Suprapubic skin (tissue), 4 donors: ENCODE measurements at regions not wholly inside any gene's neighbourhood (a gene's known extent, or its start where the extent isn't known, plus 50 kb on each side); places are given as distances from the start of the nearest gene placed in this dataset.

Source experiments
- DNase-seq, 2 donors: peaks; one replicate each; pipeline ENCODE4 v3.0.0-alpha.2; 2019; ENCODE audit warnings: low spot score in 2 of 2
- H3K27ac ChIP-seq: fragments of 200-600 bp; sonication (generic); one replicate; pipeline ENCODE4 v1.5.1; 2019
- H3K27me3 ChIP-seq: fragments of 200-600 bp; sonication (generic); one replicate; pipeline ENCODE4 v1.5.1; 2019
- H3K36me3 ChIP-seq: fragments of 200-600 bp; sonication (generic); one replicate; pipeline ENCODE4 v1.5.1; 2019
- H3K4me1 ChIP-seq: fragments of 200-600 bp; sonication (generic); one replicate; pipeline ENCODE4 v1.5.1; 2019
- H3K4me3 ChIP-seq: fragments of 200-600 bp; sonication (generic); one replicate; pipeline ENCODE4 v1.5.1; 2019; ENCODE audit warnings: mild to moderate bottlenecking
- H3K9me3 ChIP-seq: fragments of 200-600 bp; sonication (generic); one replicate; pipeline ENCODE4 v1.5.1; 2019
- EP300 ChIP-seq: sonication (generic); formaldehyde crosslinking; IDR thresholded peaks from one replicate; pipeline ENCODE4 v1.6.1; 2017; ENCODE audit warnings: antibody characterized with exemption
- POLR2A ChIP-seq, 2 donors: fragments of 450-650 bp; IDR thresholded peaks; one replicate each; pipeline ENCODE4 v1.6.1; 2017; ENCODE audit warnings: antibody characterized with exemption in 2 of 2, mild to moderate bottlenecking in 2 of 2, moderate library complexity in 2 of 2
- POLR2AphosphoS5 ChIP-seq, 3 donors: sonication (generic); formaldehyde crosslinking; IDR thresholded peaks; one replicate each; pipeline ENCODE4 v1.6.1; 2017; ENCODE audit warnings: antibody characterized with exemption in 3 of 3
- WGBS: methylation state at CpG from one replicate; pipeline ENCODE4 v1.1.5; 2018; 5-methylcytosine and 5-hydroxymethylcytosine counted together
- TF ChIP-seq, protein P1 (sequence below), 2 donors: fragments of 200-600 bp in 1 of 2; fragments of 450-650 bp in 1 of 2; sonication (generic) in 1 of 2; IDR thresholded peaks; one replicate each; pipeline ENCODE4 v1.5.1; 2016 to 2019; ENCODE audit warnings: antibody characterized with exemption in 2 of 2, mild to moderate bottlenecking in 1 of 2, moderate library complexity in 1 of 2

- H3K4me1 ChIP-seq = no peaks in the 10 kb centered on the region
- H3K9me3 ChIP-seq = no peaks in the 10 kb centered on the region
- DNase-seq = no peak
- WGBS = 71% methylated on average over 2 of the region's 2 CpGs
- no peak overlapping the region for H3K27ac ChIP-seq
- H3K36me3 ChIP-seq = no peaks in the 10 kb centered on the region
- no peak overlapping the region for H3K4me3 ChIP-seq
- TF ChIP-seq, protein P1, sequence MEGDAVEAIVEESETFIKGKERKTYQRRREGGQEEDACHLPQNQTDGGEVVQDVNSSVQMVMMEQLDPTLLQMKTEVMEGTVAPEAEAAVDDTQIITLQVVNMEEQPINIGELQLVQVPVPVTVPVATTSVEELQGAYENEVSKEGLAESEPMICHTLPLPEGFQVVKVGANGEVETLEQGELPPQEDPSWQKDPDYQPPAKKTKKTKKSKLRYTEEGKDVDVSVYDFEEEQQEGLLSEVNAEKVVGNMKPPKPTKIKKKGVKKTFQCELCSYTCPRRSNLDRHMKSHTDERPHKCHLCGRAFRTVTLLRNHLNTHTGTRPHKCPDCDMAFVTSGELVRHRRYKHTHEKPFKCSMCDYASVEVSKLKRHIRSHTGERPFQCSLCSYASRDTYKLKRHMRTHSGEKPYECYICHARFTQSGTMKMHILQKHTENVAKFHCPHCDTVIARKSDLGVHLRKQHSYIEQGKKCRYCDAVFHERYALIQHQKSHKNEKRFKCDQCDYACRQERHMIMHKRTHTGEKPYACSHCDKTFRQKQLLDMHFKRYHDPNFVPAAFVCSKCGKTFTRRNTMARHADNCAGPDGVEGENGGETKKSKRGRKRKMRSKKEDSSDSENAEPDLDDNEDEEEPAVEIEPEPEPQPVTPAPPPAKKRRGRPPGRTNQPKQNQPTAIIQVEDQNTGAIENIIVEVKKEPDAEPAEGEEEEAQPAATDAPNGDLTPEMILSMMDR (IDR thresholded peaks at IDR 0.05) = no peak
- no peak for TF ChIP-seq POLR2A (IDR thresholded peaks at IDR 0.05)
- no peak for TF ChIP-seq EP300
- TF ChIP-seq POLR2AphosphoS5 (IDR thresholded peaks at IDR 0.05) = no peak
- H3K27me3 ChIP-seq = no peaks in the 10 kb centered on the region
These were observed 328.3 kb upstream of the AGTR1 start for GRCh38 chr3:148369381-148369780.

- no peaks in the 10 kb centered on the region for H3K27me3 ChIP-seq
- H3K4me3 ChIP-seq = no peak overlapping the region
- no peaks in the 10 kb centered on the region for H3K4me1 ChIP-seq
- TF ChIP-seq, protein P1 (IDR thresholded peaks at IDR 0.05) = no peak
- TF ChIP-seq POLR2A (IDR thresholded peaks at IDR 0.05) = no peak
- no peak for TF ChIP-seq POLR2AphosphoS5 (IDR thresholded peaks at IDR 0.05)
- no peak for TF ChIP-seq EP300
- DNase-seq = no peak
- H3K27ac ChIP-seq = no peak overlapping the region
- no peaks in the 10 kb centered on the region for H3K9me3 ChIP-seq
- 53% methylated on average over 2 of the region's 2 CpGs for WGBS
- no peaks in the 10 kb centered on the region for H3K36me3 ChIP-seq
These were observed 325.4 kb upstream of the AGTR1 start for GRCh38 chr3:148372206-148372875.

DNA sequence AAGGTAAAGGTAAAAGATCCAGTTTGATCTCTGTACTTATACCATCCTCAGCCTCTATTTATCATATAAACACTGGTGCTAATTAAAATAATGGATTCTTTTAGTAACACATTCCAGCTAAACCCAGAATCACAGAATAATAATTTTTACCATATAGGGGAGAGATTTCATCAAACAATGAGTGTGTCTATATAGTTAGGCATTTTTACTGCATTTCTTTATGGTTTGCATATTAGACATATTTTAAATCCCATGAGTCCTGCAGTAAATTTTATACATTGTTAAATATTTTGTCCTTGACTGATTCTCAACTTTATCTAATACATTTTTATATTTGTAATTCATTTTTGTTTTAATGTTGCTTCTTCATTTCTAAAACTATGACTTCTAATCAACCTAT is 323.7 kb upstream of the AGTR1 start:
- H3K36me3 ChIP-seq = no peaks in the 10 kb centered on the region
- no peaks in the 10 kb centered on the region for H3K27me3 ChIP-seq
- TF ChIP-seq EP300 = no peak
- TF ChIP-seq, protein P1 (IDR thresholded peaks at IDR 0.05) = no peak
- no peak for TF ChIP-seq POLR2AphosphoS5 (IDR thresholded peaks at IDR 0.05)
- TF ChIP-seq POLR2A (IDR thresholded peaks at IDR 0.05) = no peak
- H3K4me3 ChIP-seq = no peak overlapping the region
- H3K9me3 ChIP-seq = no peaks in the 10 kb centered on the region
- DNase-seq = no peak
- no peaks in the 10 kb centered on the region for H3K4me1 ChIP-seq
- H3K27ac ChIP-seq = no peak overlapping the region

DNA sequence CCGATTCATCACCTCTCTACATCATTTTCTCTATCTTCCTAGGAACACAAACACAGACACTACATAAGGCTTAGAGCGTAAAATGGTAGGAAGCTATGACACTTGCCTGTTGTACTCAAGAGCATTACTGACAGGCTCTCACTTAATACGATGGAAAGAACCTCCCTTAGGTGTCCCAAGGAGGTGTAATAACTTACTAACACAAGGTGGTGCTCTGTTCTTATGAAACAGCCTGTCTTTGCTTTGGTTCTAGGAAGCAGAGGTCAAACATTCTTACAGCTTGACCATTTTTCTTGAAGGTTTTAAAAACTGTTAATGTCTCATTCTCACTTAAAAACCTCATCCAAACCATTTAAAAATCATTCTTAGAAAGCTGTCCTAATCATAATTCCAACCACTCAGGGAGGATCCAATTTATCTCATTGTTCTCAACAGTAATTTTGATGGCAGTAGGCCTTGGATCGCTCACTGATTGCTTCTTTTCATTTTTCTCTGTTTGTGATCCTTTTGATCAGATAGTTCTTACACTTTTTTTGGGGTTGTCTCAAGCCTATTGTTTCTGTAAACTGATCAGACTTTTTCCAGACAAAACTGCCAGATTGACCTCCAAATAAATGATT is 317.8 kb upstream of the AGTR1 start:
- H3K4me1 ChIP-seq = no peaks in the 10 kb centered on the region
- TF ChIP-seq POLR2AphosphoS5 (IDR thresholded peaks at IDR 0.05) (no peak), EP300 (no peak), POLR2A (IDR thresholded peaks at IDR 0.05) (no peak)
- TF ChIP-seq, protein P1 (IDR thresholded peaks at IDR 0.05) = no peak
- no peak overlapping the region for H3K4me3 ChIP-seq
- no peaks in the 10 kb centered on the region for H3K9me3 ChIP-seq
- WGBS = 72% methylated on average over 4 of the region's 4 CpGs
- H3K27ac ChIP-seq = no peak overlapping the region
- DNase-seq = no peak
- no peaks in the 10 kb centered on the region for H3K27me3 ChIP-seq
- H3K36me3 ChIP-seq = no peaks in the 10 kb centered on the region

DNA sequence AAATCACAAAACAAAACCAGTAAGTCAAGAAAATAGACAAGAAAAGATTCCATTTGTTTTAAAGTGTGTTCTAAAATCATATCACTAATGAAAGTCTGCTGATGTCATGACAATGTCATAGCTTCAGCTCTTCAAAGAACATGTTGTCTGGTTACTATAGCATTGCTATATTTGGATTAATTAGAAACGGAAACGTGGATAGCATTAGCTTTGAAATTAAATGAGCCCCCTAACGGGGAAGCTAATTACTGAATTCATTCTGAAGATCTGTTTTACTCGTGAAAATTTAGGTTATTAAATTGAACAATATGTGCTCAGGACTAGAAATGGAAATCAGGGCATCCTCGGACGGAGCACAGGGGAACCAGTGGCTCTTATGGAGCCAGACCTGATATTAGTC is 316.7 kb upstream of the AGTR1 start:
- H3K4me3 ChIP-seq = no peak overlapping the region

More for the DNA sequence above, 316.7 kb upstream of the AGTR1 start:
- Histone ChIP-seq H3K27ac (no peak overlapping the region), H3K27me3 (no peaks in the 10 kb centered on the region), H3K36me3 (no peaks in the 10 kb centered on the region), H3K4me1 (no peaks in the 10 kb centered on the region), H3K9me3 (no peaks in the 10 kb centered on the region)
- no peak for DNase-seq
- WGBS = 78% methylated on average over 6 of the region's 6 CpGs
- TF ChIP-seq, protein P1 (IDR thresholded peaks at IDR 0.05) = no peak
- TF ChIP-seq EP300 = no peak
- TF ChIP-seq POLR2AphosphoS5 (IDR thresholded peaks at IDR 0.05) = no peak
- TF ChIP-seq POLR2A (IDR thresholded peaks at IDR 0.05) = no peak
